NCI-H2029 (cell line): ENCODE measurements at regions not wholly inside any gene's neighbourhood (a gene's known extent, or its start where the extent isn't known, plus 50 kb on each side); places are given as distances from the start of the nearest gene placed in this dataset.
"Not testable (repeated sequence)": the region's sequence is repeated elsewhere in the genome, so short reads cannot be mapped to it uniquely, and the experiment has no call there.

ENCODE experiments used
- DNase-seq: peaks from one replicate; lab custom pipeline; 2025; lab: John Stamatoyannopoulos, UW

GRCh38 chr3:72627271-72627670, 221.0 kb downstream of the SHQ1 start:
- DNase-seq, result no peak

GRCh38 chr3:72625602-72626337, 222.5 kb downstream of the SHQ1 start:
- no peak for DNase-seq

GRCh38 chr3:72624656-72625055, 223.6 kb downstream of the SHQ1 start:
- no peak for DNase-seq

- DNase-seq, result no peak
Observed at GRCh38 chr3:72618739-72619138, 229.5 kb downstream of the SHQ1 start.

DNA sequence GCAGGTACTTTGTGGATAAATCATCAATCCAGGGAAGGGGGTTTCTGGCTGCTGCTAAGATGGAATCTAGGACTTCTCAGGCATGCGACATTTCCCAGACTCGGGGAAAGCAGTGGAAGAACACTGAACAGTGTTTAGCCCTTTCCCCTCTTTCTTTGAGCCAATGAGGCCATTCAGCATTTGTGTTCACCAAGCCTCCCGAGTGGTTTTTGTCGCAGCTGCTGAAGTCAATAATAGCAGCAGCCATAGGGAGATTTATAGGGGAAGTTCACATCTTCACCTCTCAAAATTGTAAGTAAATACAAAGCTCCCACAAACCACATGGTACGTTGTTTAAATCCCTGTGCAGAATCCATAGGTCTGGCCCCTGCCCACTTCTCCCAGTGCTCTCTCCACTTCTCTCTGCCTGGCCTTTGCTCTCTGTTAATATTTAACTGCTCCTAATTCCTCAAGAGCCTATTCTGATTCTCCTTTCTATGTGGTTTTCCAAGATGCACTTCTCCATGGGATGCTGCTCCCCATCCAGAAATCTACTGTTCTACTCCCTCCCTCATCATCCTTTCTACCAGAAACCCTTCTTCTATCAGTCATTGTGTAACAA, 230.7 kb downstream of the SHQ1 start:
- no peak for DNase-seq

DNA sequence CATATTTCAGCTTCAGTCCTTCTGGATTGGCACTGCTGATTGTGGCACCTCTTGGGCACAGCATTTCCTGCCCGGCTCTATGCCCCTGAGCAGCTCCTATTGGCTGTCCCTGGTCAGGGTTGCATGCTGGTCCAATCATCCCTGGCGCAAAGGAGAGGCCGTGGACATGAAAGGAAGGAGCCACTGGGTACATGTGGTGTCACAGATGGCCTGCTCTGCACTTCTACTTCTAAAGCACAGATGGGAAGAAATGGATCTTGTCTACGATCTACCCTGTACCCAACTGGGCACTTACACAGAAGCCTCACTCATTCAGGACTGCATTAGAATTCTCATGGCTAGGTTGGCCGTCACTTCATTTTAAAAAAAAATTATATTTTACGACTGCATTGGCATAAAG, 232.5 kb downstream of the SHQ1 start:
- no peak for DNase-seq

DNA sequence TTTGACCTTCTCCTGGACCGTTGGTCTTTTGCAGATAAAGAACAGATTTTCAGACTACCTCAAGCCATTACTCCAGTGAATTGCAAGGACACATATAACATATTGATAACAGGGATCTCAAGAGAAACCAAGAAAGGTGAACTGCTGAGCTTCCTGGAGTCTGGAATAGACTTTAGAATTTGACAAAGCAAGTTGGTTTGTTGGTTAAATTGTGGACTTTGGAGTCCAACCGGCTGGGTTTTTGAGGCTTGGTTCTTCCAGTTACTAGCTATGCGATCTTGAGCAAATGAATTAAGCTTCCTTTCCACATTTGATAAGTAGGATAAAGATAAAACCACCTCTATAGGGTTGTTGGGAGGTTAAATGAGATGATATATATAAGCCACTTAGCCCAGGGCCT, 233.1 kb downstream of the SHQ1 start:
- no peak for DNase-seq

GRCh38 chr3:72614394-72615074, 233.7 kb downstream of the SHQ1 start:
- DNase-seq, result no peak

DNA sequence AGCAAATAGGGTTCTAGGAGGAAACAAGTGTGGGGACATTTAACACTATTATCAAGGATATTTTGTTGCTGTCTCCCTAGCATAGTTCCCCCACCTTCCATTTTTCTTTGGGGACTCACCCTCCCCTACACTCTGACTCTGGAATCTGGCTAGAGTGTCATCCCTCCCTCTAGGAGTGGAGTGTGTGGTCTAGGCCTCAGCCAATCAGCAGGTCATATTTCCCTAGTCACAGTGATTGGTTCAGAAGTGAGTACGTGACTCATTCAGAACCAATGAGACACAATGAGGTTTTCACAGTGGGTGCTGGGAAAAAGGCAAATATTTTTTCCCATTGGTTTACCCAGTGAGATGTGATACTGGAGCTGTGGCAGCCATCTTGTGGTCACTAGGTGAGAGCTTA, 234.4 kb downstream of the SHQ1 start:
- no peak for DNase-seq

DNA sequence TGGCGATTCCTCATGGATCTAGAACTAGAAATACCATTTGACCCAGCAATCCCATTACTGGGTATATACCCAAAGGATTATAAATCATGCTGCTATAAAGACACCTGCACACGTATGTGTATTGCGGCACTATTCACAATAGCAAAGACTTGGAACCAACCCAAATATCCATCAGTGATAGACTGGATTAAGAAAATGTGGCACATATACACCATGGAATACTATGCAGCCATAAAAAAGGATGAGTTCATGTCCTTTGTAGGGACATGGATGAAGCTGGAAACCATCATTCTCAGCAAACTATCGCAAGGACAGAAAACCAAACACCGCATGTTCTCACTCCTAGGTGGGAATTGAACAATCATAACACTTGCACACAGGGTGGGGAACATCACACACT, 239.1 kb downstream of the SHQ1 start:
- not testable (repeated sequence) for DNase-seq

- DNase-seq, result peak; percentile 37
Observed at GRCh38 chr3:72606005-72606800, 242.0 kb downstream of the SHQ1 start.

GRCh38 chr3:72604328-72604727, 243.9 kb downstream of the SHQ1 start:
- DNase-seq, result no peak

DNA sequence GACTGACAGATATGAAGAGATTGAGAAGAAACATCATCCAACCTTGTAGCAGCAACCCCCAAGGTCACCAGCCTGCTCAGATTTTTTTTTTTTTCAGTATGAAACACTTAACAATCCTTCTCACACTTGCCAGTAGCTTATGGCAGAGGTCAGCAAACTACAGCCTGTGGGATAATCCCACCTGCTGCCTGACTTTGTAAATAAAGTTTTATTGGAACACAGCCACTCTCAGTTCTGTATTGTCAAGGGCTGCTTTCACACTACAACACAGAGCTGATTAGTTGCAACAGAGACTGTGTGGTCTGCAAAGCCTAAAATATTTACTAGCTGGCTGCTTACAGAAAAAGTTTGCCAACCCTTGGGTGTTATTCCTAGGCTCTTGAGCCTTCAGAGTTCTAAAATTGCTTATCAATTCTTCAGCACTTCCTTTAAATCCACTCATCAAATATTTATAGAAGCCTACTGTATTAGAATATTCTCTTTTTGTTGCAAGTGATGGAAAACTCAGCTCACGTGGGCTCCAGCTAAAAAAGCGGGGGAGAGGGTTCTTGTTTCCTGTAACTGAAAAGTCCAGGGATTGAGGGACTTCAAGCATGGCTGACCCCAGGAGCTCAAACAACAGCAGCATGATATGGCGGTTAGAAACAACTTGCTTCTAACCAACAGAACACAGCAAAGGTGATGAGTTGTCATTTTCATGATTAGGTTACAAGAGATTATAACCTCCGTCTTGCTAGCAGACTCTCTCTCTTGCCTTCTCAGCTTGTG, 246.1 kb downstream of the SHQ1 start:
- DNase-seq, result no peak

GRCh38 chr3:72601060-72601459, 247.2 kb downstream of the SHQ1 start:
- no peak for DNase-seq

GRCh38 chr3:72597756-72598195, 250.5 kb downstream of the SHQ1 start:
- DNase-seq, result no peak

GRCh38 chr3:72597043-72597442, 251.2 kb downstream of the SHQ1 start:
- no peak for DNase-seq

GRCh38 chr3:72595927-72596610, 252.2 kb downstream of the SHQ1 start:
- no peak for DNase-seq

DNA sequence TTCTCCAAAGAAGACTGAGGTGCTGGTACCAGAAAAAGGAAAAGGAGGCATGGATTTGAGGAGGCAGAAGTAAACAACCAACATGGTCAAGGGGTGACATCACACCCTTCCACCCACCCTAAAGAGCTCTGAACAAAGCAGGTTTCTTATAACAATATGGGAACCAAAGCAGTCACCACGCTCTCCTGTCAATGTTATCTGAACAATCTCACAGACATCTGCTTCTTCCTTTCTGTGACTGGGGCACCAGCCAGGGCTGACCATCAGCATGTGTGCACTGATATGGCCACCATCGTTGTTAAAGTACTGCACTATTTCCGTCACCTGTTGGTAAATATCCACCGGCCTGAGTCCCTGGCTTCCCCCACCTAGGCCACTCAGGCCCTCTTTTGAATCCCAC, 252.9 kb downstream of the SHQ1 start:
- DNase-seq, result no peak

DNA sequence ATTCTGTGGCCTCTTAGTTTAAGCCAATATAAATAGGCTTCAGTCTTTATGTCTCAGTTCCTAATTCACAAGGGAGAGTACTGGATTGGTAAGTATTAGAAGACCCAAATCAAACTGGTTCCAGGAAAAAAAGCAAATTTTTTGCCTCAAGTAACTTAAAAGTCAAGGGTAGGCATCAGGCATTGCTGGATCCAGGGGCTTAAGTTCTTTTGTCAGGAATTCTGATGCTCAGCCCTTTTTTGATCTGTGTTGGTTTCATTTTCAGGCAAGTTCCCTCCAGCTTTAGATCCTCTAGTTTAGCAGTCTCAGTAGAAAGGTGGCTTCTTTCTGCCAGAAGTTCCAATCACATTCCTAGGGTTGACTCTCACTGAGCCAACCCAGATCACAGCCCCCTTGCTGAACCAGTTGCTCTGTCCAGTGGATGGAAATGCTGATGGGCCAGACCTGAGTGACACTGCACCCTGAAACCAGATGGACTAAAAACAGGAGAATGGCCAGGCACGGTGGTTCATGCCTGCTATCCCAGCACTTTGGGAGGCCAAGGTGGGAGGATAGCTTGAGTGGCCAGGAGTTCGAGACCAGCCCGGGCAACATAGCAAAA, 253.5 kb downstream of the SHQ1 start:
- DNase-seq, result no peak

DNA sequence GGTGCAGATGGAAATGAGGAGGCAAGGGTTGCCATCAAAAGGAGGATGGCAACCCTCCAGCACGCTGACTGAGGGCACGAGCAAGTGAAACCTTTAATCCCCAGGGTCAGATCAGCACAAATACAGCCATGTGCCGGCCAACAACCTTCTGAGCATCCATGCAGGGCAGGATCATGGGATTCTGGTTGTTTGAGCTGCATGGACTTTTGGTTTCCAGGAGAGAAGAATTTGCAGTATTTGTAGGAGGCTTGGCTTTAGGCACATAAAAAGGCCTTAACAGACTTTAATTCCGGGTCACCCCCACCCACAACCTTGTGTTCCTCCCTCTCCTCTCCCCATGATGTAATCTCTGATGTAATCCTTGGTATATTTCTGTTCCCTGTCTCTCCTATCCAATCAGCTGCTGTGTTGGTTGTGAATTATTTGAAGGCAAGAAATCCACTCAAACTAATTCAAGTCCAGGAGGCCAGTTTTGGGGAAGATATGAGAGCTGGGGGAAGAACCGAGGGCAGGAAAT, 254.3 kb downstream of the SHQ1 start:
- DNase-seq, result no peak
